ENCODE measurements at regions not wholly inside any gene's neighbourhood (a gene's known extent, or its start where the extent isn't known, plus 50 kb on each side); places are given as distances from the start of the nearest gene placed in this dataset.

DNA sequence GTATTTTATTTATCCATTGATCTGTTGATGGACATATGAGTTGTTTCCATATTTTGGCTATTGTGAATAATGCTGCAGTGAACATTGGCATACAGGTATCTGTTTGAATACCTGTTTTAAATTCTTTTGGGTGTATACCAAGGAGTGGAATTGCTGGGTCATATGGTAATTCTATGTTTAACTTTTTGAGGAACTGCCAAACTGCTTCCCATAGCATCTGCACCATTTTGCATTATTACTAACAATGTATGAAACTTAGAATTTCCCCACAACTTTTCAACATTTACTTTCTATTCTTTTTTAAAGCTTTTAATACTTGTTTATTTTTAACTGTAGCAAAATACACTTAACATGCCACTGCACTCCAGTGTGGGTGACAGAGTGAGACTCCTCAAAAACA lies 57.0 kb upstream of the MSN start:
- TF ChIP-seq NFIC (IDR thresholded peaks at IDR 0.05) (no peak), ZBTB7A (IDR thresholded peaks at IDR 0.05; ENCODE audit: low read depth) (no peak), TAF1 (IDR thresholded peaks at IDR 0.05; ENCODE audit: low read depth) (no peak), EP300 (IDR thresholded peaks at IDR 0.05; ENCODE audit: borderline replicate concordance) (no peak), EGR1 (IDR thresholded peaks at IDR 0.05) (no peak), CEBPB (IDR thresholded peaks at IDR 0.05) (no peak)

DNA sequence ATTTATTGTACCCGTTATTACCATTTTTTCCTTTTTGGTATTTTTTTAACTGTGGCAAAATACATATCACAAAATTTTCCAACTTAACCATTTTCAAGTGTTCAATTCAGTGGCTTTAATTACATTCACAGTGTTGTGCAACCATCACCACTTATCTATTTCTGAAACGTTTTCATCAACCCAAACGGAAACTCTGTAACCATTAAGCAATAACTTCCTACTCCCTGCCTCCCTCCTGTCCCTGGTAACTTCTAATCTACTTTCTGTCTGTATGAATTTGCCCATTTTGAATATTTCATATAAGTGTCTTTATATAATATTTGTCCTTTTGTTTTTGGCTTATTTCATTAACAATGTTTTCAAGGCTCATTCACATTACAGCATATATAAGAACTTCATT lies 57.4 kb upstream of the MSN start:
- TF ChIP-seq TEAD4 (IDR thresholded peaks at IDR 0.05) (no peak), NFIC (IDR thresholded peaks at IDR 0.05) (no peak), TCF12 (IDR thresholded peaks at IDR 0.05; ENCODE audit: low read depth) (no peak), CEBPB (IDR thresholded peaks at IDR 0.05) (no peak), TAF1 (IDR thresholded peaks at IDR 0.05; ENCODE audit: low read depth) (no peak)

DNA sequence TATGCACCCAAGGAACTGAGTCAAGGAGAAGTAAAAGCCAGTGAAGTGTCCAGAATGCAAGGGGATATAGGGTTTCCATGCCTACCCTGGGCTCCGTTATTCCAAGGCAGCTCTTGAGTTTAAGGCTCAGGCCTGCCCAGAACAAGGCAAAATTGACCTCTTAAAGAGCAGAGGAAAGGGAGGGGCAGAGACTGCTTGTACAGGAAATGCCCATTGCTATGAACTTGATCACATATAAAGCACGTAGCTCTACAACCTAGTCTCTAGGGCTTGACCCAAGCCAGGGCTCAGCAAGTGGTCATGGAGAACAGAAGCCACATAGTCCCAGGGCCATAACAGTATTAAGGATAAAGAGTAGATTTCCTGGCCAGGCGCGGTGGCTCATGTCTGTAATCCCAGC lies 58.2 kb upstream of the MSN start:
- TF ChIP-seq USF1 (IDR thresholded peaks at IDR 0.05) = no peak
- TF ChIP-seq TCF12 (IDR thresholded peaks at IDR 0.05; ENCODE audit: low read depth) = no peak
- TF ChIP-seq TEAD4 (IDR thresholded peaks at IDR 0.05) = no peak
- TF ChIP-seq CEBPB (IDR thresholded peaks at IDR 0.05) = no peak
- TF ChIP-seq EP300 (IDR thresholded peaks at IDR 0.05; ENCODE audit: borderline replicate concordance) = no peak
- no peak for TF ChIP-seq REST (IDR thresholded peaks at IDR 0.05; ENCODE audit: low read depth)
- no peak for TF ChIP-seq CREB1 (IDR thresholded peaks at IDR 0.05; ENCODE audit: low read depth)
- no peak for TF ChIP-seq RAD21 (IDR thresholded peaks at IDR 0.05; ENCODE audit: low read depth)
- no peak for TF ChIP-seq MAX (IDR thresholded peaks at IDR 0.05)
- TF ChIP-seq NFIC (IDR thresholded peaks at IDR 0.05) = no peak
- no peak for TF ChIP-seq FOXM1 (IDR thresholded peaks at IDR 0.05; ENCODE audit: borderline replicate concordance, low read depth)
- TF ChIP-seq TAF1 (IDR thresholded peaks at IDR 0.05; ENCODE audit: low read depth) = no peak
- TF ChIP-seq ZBTB7A (IDR thresholded peaks at IDR 0.05; ENCODE audit: low read depth) = no peak
- TF ChIP-seq EGR1 (IDR thresholded peaks at IDR 0.05) = no peak
- TF ChIP-seq YY1 (IDR thresholded peaks at IDR 0.05; ENCODE audit: low read depth) = no peak

DNA sequence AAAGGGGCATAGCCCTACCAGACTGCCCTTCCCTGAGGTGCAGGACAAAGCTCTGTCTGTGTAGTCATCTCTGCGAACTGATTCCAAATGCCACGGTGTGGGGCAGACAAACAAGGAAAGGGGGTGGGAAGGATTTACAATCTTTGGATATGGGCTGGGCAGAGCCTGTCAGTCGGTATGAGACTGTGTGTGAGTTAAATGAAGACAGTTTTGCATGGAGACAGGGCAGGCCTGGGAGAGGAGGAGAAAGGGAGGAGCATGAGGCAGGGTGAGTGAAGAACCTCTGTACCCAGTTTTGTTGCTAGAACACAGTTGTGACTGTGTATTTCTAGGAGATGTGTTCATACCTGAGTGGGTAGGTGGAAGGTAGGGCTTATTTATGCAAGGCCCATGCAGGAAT lies 59.4 kb upstream of the MSN start:
- TF ChIP-seq TAF1 (IDR thresholded peaks at IDR 0.05; ENCODE audit: low read depth) (no peak), REST (IDR thresholded peaks at IDR 0.05; ENCODE audit: low read depth) (no peak), CREB1 (IDR thresholded peaks at IDR 0.05; ENCODE audit: low read depth) (no peak), TEAD4 (IDR thresholded peaks at IDR 0.05) (no peak), EP300 (IDR thresholded peaks at IDR 0.05; ENCODE audit: borderline replicate concordance) (no peak), FOXM1 (IDR thresholded peaks at IDR 0.05; ENCODE audit: borderline replicate concordance, low read depth) (no peak), MAX (IDR thresholded peaks at IDR 0.05) (no peak), NFIC (IDR thresholded peaks at IDR 0.05) (no peak), CEBPB (IDR thresholded peaks at IDR 0.05) (no peak), YY1 (IDR thresholded peaks at IDR 0.05; ENCODE audit: low read depth) (no peak), EGR1 (IDR thresholded peaks at IDR 0.05) (no peak), ZBTB7A (IDR thresholded peaks at IDR 0.05; ENCODE audit: low read depth) (no peak), TCF12 (IDR thresholded peaks at IDR 0.05; ENCODE audit: low read depth) (no peak)

DNA sequence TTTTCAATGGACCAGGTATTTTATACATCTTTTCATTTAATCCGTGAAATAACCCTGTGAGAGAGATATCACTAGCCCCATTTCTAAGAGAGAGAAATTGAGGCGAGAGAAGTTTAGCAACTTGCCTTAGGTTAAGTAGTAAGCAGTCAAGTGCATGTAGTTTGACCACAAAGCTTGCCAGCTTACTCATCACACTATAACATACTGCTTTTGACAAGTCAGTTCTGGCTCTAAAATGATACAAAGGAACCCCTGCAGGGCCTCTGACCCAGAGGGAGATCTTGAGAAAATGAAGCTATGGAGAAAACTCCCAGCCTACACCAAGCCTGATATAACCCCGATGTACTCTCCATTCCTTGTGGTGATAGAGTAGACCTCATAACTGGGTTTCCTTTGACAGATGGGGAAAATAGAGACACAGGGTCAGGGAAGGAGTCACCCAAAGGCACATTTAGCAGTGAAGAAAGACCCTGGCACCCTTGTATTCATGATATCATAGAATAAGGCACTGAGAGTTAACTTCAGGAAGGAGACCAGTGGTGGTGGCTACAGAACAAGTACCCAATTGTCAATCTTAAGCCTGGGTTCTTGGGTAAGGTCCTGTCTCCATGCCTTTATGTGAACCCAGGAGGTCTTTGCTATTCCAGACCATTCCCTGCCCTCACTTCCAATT lies 60.2 kb upstream of the MSN start:
- TF ChIP-seq TAF1 (IDR thresholded peaks at IDR 0.05; ENCODE audit: low read depth) (no peak), REST (IDR thresholded peaks at IDR 0.05; ENCODE audit: low read depth) (no peak), TEAD4 (IDR thresholded peaks at IDR 0.05) (no peak), CEBPB (IDR thresholded peaks at IDR 0.05) (no peak), USF1 (IDR thresholded peaks at IDR 0.05) (no peak), TCF12 (IDR thresholded peaks at IDR 0.05; ENCODE audit: low read depth) (no peak), MAX (IDR thresholded peaks at IDR 0.05) (no peak), CREB1 (IDR thresholded peaks at IDR 0.05; ENCODE audit: low read depth) (no peak), NFIC (IDR thresholded peaks at IDR 0.05) (no peak), FOXM1 (IDR thresholded peaks at IDR 0.05; ENCODE audit: borderline replicate concordance, low read depth) (no peak), EP300 (IDR thresholded peaks at IDR 0.05; ENCODE audit: borderline replicate concordance) (no peak), YY1 (IDR thresholded peaks at IDR 0.05; ENCODE audit: low read depth) (no peak), RAD21 (IDR thresholded peaks at IDR 0.05; ENCODE audit: low read depth) (no peak), ZBTB7A (IDR thresholded peaks at IDR 0.05; ENCODE audit: low read depth) (no peak), EGR1 (IDR thresholded peaks at IDR 0.05) (no peak)
